WTC11 (cell line): ENCODE measurements at regions not wholly inside any gene's neighbourhood (a gene's known extent, or its start where the extent isn't known, plus 50 kb on each side); places are given as distances from the start of the nearest gene placed in this dataset.

ENCODE experiments used
- ATAC-seq: fragments of 200-7000 bp; cut with Tn5 transposase; 2 replicates; pipeline ENCODE4 v1.10.0; 2021; ENCODE audit warnings: mild to moderate bottlenecking, moderate library complexity
- CTCF ChIA-PET: fragments of 300-600 bp; sonication (Branson Sonifier 250); formaldehyde crosslinking; loops from one replicate; lab custom pipeline; 2021; ENCODE audit warnings: antibody characterized with exemption; lab: Charles Lee
- POLR2A ChIA-PET: fragments of 350-600 bp; sonication (Branson Sonifier 250); formaldehyde crosslinking; loops from one replicate; lab custom pipeline; 2021; ENCODE audit warnings: antibody characterized with exemption; lab: Charles Lee
- DNase-seq: peaks from one replicate; pipeline ENCODE4 v3.0.0; 2021; ENCODE audit warnings: low spot score
- H3K27ac Mint-ChIP-seq: 2 replicates; pipeline ENCODE4 v1.8.0; 2021; ENCODE audit warnings: mixed read lengths
- H3K27me3 Mint-ChIP-seq: 2 replicates; pipeline ENCODE4 v1.8.0; 2021; ENCODE audit warnings: low read depth, mild to moderate bottlenecking, moderate library complexity, mixed read lengths
- H3K36me3 Mint-ChIP-seq: 2 replicates; pipeline ENCODE4 v1.8.0; 2021; ENCODE audit warnings: mixed read lengths
- H3K4me1 Mint-ChIP-seq: 2 replicates; pipeline ENCODE4 v1.8.0; 2022; ENCODE audit warnings: mixed read lengths
- H3K4me3 Mint-ChIP-seq: 2 replicates; pipeline ENCODE4 v1.8.0; 2021; ENCODE audit warnings: mild to moderate bottlenecking, moderate library complexity, mixed read lengths
- H3K9me3 Mint-ChIP-seq: 2 replicates; pipeline ENCODE4 v1.8.0; 2021; ENCODE audit warnings: mixed read lengths
- ATF1 ChIP-seq: sonication (generic); formaldehyde crosslinking; IDR thresholded peaks from 2 replicates; pipeline ENCODE4 v1.8.1; 2023; ENCODE audit warnings: mild to moderate bottlenecking, moderate library complexity, missing genetic modification reagents
- ATF6 ChIP-seq: sonication (generic); formaldehyde crosslinking; IDR thresholded peaks from 2 replicates; pipeline ENCODE4 v1.8.1; 2023; ENCODE audit warnings: mild to moderate bottlenecking, missing genetic modification reagents
- CDX4 ChIP-seq: fragments of 250-450 bp; sonication (Bioruptor Pico); IDR thresholded peaks from 2 replicates; pipeline ENCODE4 v1.9.0; 2021; ENCODE audit warnings: moderate library complexity, mild to moderate bottlenecking, inconsistent platforms, borderline replicate concordance
- CTCF ChIP-seq: fragments of 200-600 bp; IDR thresholded peaks from 2 replicates; pipeline ENCODE4 v1.8.0; 2022; ENCODE audit warnings: antibody characterized with exemption
- FOXP1 ChIP-seq: sonication (generic); formaldehyde crosslinking; IDR thresholded peaks from 2 replicates; pipeline ENCODE4 v1.8.0; 2022; ENCODE audit warnings: missing genetic modification reagents, mild to moderate bottlenecking, moderate library complexity, borderline replicate concordance
- GRHL2 ChIP-seq: fragments of 250-450 bp; sonication (Bioruptor Pico); IDR thresholded peaks from 2 replicates; pipeline ENCODE4 v1.8.0; 2022; ENCODE audit warnings: mild to moderate bottlenecking, moderate library complexity; ENCODE audit not compliant: insufficient replicate concordance, severe bottlenecking
- HMGXB4 ChIP-seq: sonication (generic); formaldehyde crosslinking; IDR thresholded peaks from 2 replicates; pipeline ENCODE4 v1.8.1; 2023; ENCODE audit warnings: mild to moderate bottlenecking, moderate library complexity, missing genetic modification reagents
- MAX ChIP-seq: sonication (generic); formaldehyde crosslinking; IDR thresholded peaks from 2 replicates; pipeline ENCODE4 v1.8.0; 2022; ENCODE audit warnings: mild to moderate bottlenecking, missing genetic modification reagents
- NFE2L1 ChIP-seq: sonication (generic); formaldehyde crosslinking; IDR thresholded peaks from 2 replicates; pipeline ENCODE4 v1.8.1; 2023; ENCODE audit warnings: missing genetic modification reagents
- PRRX2 ChIP-seq: fragments of 250-450 bp; sonication (Bioruptor Pico); IDR thresholded peaks from 2 replicates; pipeline ENCODE4 v1.8.0; 2021; ENCODE audit warnings: mild to moderate bottlenecking
- SOX15 ChIP-seq: fragments of 250-450 bp; sonication (Bioruptor Pico); IDR thresholded peaks from 2 replicates; pipeline ENCODE4 v1.9.0; 2021; ENCODE audit warnings: mild to moderate bottlenecking
- TP53 ChIP-seq: sonication (generic); formaldehyde crosslinking; IDR thresholded peaks from 2 replicates; pipeline ENCODE4 v1.8.1; 2023; ENCODE audit warnings: mild to moderate bottlenecking, missing genetic modification reagents
- ZBTB43 ChIP-seq: sonication (generic); formaldehyde crosslinking; IDR thresholded peaks from 2 replicates; pipeline ENCODE4 v1.8.1; 2023; ENCODE audit warnings: mild to moderate bottlenecking, missing genetic modification reagents
- ZMAT4 ChIP-seq: fragments of 250-450 bp; sonication (Bioruptor Pico); IDR thresholded peaks from 2 replicates; pipeline ENCODE4 v1.9.0; 2021; ENCODE audit warnings: mild to moderate bottlenecking
- ZNF121 ChIP-seq: sonication (generic); formaldehyde crosslinking; IDR thresholded peaks from 2 replicates; pipeline ENCODE4 v1.8.0; 2023; ENCODE audit warnings: missing genetic modification reagents
- ZNF281 ChIP-seq: sonication (generic); formaldehyde crosslinking; IDR thresholded peaks from 2 replicates; pipeline ENCODE4 v1.8.0; 2023; ENCODE audit warnings: mild to moderate bottlenecking, missing genetic modification reagents
- ZNF396 ChIP-seq: fragments of 250-450 bp; sonication (Bioruptor Pico); IDR thresholded peaks from 2 replicates; pipeline ENCODE4 v1.8.0; 2021; ENCODE audit warnings: mild to moderate bottlenecking, moderate library complexity, borderline replicate concordance
- ZNF416 ChIP-seq: fragments of 250-450 bp; sonication (Bioruptor Pico); IDR thresholded peaks from 2 replicates; pipeline ENCODE4 v1.9.0; 2021; ENCODE audit warnings: mild to moderate bottlenecking, inconsistent platforms
- ZNF671 ChIP-seq: fragments of 250-450 bp; sonication (Bioruptor Pico); IDR thresholded peaks from 2 replicates; pipeline ENCODE4 v1.8.0; 2021; ENCODE audit warnings: mild to moderate bottlenecking

- no peak for TF ChIP-seq HMGXB4 (CRISPR knock-in tag)
- TF ChIP-seq ZNF416 (CRISPR knock-in tag), result no peak
Observed at GRCh38 chr2:121819846-121820245, 64.4 kb downstream of the TSN start (continued).

- Mint-ChIP-seq H3K4me1 (peaks cover 19% of the 10 kb centered on the region), H3K36me3 (peaks cover 12% of the 10 kb centered on the region), H3K9me3 (peaks cover 24% of the 10 kb centered on the region), H3K27me3 (peaks cover 5% of the 10 kb centered on the region), H3K4me3 (no peak overlapping the region), H3K27ac (no peak overlapping the region)
- POLR2A ChIA-PET, result interaction anchor here (0.6 to 0.7 kb wide), 2 partner anchors 78 to 1607 kb away, joined by 3 to 5 read pairs; no protein-coding TSS in a partner anchor
- ATAC-seq, result no peak
- no peak for TF ChIP-seq ZNF416 (CRISPR knock-in tag)
- no peak for TF ChIP-seq GRHL2
- TF ChIP-seq FOXP1, result no peak
- no peak for TF ChIP-seq ZNF281
- TF ChIP-seq HMGXB4 (CRISPR knock-in tag), result no peak
- no peak for TF ChIP-seq ATF6
- TF ChIP-seq ZBTB43 (CRISPR knock-in tag), result no peak
- TF ChIP-seq ZNF396 (CRISPR knock-in tag), result no peak
- TF ChIP-seq ZNF121 (CRISPR knock-in tag), result no peak
- no peak for TF ChIP-seq TP53
- no peak for TF ChIP-seq CDX4 (CRISPR knock-in tag)
- TF ChIP-seq PRRX2 (CRISPR knock-in tag), result no peak
- no peak for TF ChIP-seq SOX15 (CRISPR knock-in tag)
- TF ChIP-seq CTCF, result no peak
- no peak for TF ChIP-seq MAX (CRISPR knock-in tag)
- no peak for TF ChIP-seq ZMAT4 (CRISPR knock-in tag)
- no peak for TF ChIP-seq NFE2L1 (CRISPR knock-in tag)
- no peak for TF ChIP-seq ATF1 (CRISPR knock-in tag)
- TF ChIP-seq ZNF671 (CRISPR knock-in tag), result no peak
- no peak for DNase-seq
- CTCF ChIA-PET, result interaction anchor here (1.2 kb wide), 1 partner anchor 10 kb away, joined by 9 read pairs; no protein-coding TSS in a partner anchor
Observed at GRCh38 chr2:121821476-121822158, 66.2 kb downstream of the TSN start.
